HG02642 (cell line): ENCODE measurements at regions not wholly inside any gene's neighbourhood (a gene's known extent, or its start where the extent isn't known, plus 50 kb on each side); places are given as distances from the start of the nearest gene placed in this dataset.

Experiments used
- ATAC-seq: cut with Tn5 transposase; IDR thresholded peaks from one replicate; pipeline ENCODE4 v1.9.1; 2021; ENCODE audit warnings: mild to moderate bottlenecking; ENCODE audit not compliant: unreplicated experiment, poor library complexity

DNA sequence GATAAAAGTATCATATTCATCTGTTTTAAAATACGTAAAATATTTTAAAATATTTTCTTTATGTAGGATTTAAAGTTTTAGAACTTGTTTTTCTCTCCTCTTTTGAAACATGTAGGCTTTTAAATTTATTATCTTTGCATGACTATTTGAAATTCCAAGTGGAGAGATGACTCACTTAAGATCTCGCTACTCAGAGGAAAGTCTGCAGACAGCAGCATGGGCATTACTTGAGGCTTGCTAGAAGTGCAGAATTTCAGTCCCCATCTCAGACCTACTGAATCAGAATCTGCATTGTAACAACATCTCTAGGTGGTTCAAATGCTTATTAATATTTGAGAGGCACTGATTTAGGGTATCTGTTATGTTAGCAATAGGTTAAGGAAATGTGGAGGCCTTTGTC is 225.7 kb upstream of the ARX start:
- no peak for ATAC-seq

DNA sequence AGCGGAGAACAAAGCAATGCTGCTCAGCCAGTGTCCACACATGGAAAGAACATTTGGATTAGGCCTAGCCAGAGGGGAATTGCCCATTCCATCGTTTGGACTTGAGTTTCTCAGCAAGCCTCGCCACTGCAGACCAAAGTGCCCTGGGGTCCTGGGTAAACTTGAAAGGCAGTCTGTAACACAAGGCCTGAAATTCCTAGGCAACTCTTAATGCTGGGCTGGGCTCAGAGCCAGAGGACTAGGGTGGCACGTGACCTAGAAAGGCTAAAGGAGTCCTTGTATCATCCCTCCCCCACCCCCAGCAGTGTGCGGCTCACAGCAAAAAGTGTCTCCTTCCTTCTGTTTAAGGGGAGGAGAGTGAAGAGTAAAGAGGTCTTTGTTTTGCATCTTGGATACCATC is 210.4 kb upstream of the ARX start:
- no peak for ATAC-seq

DNA sequence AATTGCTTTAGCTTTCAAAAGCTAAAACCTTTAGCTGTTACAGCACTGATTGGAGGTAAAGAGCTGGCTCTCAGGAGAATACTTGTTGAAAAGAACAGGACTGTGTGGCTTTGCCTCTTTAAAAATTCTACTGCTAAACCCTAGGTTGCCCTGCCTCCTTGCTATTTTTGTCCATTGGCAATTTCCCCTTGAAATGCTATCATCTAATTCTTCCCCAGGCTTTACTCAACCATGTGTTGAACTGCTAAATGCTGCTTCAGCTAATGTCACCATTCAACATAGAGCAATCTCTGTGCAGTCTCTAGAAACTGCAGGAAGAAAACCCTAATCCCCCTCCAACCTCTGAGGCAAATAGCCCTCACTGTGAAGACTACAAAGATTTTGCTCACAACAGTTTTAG is 203.7 kb upstream of the ARX start:
- no peak for ATAC-seq

DNA sequence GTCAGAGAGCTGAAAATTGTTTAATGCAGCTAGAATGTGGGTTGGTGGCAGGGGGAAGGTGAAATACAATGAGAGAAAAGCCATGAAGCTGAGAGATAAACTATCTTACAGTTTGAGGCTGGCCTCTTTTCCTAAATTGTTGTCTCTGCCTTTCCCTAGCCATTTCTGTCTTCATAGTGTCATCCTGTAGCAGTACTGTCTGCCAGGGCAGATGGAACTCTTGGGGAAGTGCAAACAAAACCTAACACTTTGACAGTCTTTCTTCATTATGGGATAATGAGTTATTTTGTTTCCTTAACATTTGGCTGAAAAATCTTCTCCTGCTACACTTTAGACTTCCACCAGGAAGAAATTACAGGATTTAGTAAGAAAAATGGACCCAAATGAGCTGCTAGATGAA is 197.8 kb upstream of the ARX start:
- ATAC-seq, result no peak

DNA sequence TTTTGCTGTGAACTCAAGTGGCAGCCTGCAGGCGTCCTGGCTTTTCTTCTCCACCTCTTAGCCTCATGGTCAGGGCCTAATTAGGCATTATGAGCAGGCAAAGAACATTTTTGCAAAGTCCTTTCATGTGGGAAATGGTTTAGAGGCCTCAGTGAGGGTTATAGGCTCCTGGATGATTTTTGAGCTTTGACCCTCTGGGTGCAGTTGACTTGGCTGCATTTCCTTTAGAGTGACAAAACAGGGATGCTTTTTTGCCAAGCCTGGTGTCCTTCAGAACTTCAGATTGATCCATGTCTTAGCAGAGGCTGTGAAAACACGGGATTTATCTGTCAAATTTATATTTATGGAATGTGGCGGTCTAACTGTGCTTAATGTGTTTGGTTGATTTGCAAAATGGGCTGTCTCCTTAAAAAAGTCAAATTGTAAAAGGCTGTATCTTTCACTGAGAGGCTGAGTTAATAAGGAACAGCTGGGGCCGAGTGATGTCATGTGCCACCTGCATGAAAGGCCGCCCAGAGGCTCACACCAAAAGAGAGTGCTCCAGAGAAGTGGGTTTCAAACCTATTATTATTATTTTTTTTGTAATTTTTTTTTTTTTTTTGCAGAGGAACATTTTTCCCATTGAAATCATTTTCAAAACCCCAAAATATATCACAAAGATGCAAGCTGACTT is 192.2 kb upstream of the ARX start:
- ATAC-seq, result no peak

DNA sequence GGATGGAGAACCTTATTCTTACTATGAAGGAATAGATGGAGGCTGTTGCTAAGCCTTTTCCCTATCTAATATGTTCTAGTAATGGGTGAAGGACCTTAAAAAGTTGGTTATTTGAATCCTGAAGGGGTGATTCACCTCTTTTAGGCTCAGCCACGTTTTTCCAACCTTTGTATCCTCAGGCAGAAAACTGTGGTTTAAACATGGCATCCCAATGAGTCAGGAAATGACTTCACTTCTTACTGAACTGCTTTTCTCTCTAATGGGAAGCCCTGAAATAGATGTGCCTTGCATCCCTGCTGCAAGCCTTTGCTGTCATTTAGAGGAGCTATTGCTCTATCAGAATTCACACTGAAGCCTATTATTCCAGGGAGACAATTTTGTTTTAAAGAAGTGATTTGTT is 191.0 kb upstream of the ARX start:
- no peak for ATAC-seq

DNA sequence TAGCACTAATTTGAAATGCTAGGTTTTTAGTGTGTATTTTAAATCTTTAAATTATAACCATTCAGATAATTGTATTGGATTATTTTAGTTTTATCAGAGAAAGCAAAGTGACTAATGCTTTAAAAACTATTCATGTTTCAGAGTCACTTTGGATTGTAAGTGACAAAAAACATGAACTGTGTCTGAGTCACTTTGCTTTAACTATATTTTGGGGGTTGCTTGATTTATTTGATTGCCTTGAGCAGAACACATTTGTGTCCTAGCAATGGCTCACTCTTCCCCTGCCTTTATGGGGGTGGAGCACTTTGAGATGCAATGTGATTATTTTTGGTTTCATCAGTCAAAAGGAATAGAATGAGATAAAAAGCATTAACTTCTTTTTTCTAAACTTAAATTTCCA is 188.4 kb upstream of the ARX start:
- ATAC-seq, result no peak

DNA sequence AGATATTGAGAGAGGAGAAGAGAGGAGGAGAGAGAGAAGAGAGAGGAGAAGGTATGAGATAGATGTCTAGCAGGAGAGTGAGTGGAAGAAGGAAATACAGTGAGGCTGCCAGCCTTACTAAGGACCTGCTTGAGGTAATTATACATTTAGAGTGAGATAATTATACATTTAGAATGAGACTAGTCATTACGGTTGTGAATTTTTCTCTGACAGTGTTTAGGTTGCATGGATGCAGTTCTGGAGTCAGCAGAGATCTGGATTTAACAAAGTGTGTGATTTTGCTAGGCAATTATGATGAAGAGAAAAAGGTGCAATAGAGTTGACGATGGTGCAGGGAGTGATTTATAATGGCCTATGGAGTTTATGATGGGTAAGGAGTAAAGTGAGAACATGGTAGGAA is 187.1 kb upstream of the ARX start:
- ATAC-seq, result no peak

DNA sequence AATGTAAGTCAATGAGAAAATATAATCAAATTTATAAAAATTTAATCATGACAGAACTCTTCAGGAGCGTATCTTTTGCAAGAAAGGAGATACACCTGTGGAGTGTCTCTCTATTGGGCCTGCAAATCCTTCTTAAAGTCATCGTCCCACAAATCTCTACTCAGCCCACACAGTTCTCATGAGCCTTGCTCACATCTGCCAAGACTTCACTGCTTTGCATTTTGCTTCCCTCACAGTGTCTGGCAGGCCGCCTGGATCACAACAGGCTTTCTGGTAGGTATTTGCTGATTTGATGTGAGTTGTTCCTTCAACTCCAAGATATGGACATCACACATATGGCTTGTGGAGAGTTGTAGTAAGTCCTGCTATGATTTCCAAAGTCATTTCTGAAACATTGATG is 183.1 kb upstream of the ARX start:
- no peak for ATAC-seq

DNA sequence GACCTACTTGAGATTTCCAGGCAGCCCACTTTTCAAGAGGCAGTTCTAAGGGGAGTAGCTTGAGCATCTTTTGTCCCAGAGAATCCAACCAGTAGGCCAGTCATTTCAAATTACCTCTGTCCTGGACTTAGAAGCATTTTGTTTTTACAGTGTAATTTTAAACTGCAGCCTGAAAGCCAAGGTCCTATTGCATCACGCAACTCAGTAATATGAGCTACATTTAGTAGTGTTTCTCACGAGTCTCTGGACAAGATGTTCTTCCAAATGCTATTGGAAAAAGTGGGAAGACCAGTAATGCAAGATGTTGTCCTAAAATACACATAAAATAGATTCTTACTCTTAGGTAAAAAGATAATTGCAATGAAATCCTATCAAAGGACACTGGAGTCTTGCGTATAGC is 182.5 kb upstream of the ARX start:
- no peak for ATAC-seq

DNA sequence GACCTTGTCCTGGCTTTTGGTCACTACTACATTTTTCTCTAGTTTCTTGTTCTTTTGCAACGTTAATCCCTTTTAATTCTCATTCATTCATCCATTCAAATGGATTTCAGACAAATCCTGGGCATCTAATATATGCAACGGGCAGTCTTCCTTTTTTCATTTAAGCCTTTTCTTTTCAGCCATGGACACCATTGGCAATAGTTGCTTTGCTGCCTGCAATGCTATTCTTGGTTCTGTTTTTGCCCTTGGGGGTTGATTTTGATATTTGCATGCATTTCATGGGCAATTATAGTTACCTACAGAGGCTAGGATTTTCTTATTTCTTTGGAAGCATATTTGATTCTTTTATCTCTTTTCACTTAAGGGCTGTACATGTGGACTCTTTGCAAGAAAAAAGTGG is 180.5 kb upstream of the ARX start:
- no peak for ATAC-seq

DNA sequence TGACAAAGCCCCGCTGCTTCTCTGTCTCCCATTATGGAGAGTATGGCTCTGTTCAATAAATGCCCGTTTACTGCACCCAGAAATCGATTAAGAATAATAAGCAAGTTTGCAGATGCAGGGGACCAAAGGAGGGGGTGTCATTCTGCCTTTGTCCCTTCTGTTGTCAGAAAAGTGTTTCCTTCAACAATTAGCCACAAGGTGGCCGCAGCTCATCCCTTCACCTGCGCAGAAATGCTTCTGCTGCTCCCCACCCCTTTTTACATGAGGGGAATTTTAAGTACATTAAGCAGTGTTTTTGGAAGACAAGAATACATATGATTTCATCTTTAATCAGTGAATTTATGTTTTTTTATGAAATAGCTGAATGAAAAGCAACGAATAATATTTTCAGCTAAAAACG is 175.6 kb upstream of the ARX start:
- ATAC-seq, result no peak

DNA sequence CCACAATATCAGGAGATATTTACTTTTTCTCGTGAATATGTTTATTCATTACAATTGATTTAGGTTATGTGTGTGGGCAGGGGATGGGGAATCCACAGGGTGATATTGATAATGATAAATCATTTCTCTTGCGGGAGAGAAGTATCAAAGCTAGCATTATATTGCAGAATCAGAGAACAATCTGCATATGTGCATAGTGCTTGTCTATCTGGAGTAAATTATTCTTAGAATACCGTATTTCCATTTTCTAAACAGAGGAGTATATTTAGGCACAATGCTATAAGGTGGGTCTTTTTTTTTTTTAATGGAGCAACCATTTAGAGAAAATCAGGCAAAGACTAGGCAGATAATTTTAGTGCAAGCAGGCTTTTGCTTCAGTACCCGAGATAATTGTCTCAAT is 166.0 kb upstream of the ARX start:
- ATAC-seq, result no peak

DNA sequence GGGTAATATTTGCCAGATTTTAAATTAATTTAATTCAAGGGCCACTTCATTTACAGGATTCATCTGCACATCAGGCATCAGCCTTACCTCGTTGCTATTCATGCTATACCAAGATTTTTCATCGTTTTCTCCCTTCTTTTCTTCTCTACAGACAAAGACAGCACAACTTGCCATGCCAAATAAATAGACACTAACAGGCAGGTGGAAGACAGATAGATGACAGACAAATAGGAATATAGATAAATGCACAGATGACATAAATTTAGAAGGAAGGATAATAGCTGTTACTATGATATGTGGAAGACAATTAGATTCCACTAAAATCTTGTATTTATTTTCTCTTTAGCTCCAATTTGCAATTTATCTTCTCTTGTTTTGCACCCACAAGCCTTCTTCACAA is 164.5 kb upstream of the ARX start:
- no peak for ATAC-seq

DNA sequence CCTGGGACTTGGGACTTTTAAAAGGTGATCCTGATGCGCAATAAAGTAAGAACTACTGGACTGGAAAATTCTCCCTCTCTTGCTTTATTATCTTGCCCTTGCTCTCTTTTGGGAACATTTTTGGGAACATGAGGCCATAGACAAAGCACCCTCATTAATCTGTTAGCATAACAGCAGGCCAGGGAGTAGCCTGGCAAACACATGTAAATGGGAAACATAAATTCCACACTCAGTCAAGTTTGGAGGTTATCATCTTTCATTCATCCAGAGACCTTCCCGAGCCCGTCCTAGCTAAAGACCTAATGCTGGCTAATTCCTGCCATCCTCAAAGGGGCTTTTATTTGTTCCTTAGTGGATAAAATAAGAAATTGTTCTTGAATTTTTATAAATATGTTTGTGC is 162.8 kb upstream of the ARX start:
- no peak for ATAC-seq

DNA sequence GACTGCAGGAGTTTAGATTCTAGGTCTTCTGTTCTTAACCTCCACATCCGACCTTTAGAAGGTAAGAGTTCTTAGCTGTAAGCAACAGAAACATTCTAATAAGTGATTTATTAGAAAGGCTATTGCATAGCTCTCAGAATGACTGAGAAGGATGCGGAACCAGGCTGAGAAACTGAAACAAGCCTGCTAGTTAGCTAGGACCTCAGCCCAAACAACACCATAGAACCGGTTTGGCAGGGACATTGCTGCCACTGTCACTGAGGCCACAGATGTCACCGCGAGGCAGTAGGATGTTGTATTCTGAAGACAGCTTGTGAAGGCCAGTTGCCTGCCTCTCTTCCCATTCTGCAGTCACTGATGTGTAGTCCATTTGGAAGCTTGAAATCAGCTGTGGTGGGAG is 160.0 kb upstream of the ARX start:
- ATAC-seq, result peak; percentile 64

DNA sequence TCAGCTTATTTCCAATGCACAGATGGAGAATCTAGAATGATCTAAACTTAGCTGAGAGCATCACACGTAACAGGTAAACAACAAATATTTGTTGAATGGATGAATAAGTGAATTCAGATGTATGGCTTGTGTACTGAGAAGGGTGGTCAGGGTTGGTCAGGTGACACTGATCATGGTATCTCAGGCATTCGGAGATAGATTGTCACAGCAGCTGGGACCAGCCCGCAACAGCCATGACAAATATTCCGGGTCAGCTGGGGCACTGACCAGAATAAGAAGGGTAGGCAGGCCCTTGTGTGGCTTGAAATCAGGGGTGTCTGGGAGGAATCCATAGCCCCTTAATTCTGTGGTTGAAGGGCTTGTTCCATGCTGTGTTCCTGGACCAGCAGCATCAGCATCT is 159.4 kb upstream of the ARX start:
- ATAC-seq, result no peak

DNA sequence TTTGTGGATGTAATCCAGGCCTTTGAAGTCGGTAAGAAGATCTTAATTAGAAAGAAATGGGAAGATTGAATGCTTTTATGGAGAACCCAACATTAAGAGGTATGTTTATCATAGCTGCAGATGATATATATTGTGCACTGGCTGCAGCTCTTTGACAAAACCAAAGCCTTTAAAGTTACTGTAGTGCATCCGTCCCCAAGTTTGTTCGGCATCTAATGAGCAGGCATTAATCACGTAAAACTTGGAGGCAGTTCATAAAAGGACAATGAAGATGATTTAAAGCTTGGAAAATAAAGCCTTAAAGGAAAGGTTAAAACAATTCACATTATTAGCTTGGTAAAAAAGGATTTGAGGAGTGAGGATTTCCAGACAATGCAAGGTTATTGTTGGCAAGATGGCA is 150.8 kb upstream of the ARX start:
- no peak for ATAC-seq

DNA sequence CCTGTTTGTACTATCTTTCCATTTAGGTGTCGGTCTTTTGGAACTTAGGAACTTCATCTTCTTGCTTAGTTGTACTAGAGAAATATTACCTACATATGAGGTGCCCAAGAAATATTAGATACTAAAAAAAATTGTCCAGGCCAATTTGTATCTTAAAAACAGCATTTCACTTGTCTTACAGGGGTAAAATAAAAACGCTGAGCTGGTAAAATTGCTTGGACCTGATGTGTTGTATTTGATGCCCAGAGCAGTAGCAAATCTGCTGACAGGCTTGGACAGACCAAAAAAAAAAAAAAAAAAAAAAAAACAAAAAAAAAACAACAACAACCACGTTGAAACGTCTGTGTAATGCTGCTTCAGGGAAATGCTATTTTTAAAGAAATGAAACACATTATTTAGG is 150.4 kb upstream of the ARX start:
- no peak for ATAC-seq

DNA sequence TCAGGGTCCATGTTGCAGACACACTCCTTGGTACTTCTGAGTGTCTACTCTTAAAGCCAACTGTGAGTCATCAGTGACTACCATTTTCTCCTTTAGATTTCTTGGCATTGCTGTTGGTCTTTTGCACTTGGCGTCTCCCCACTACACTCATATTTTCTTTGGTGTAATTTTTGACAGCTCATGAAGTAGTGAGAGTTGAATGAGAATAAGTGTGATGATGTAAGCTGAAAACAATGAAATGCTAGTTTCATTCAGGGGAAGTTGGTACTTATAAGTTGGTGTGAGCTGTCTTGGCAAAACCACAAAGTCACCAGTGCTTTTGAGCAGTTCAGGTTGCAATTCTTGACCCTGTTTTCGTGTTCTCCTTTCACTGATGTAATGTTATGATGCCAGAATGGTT is 142.9 kb upstream of the ARX start:
- ATAC-seq, result no peak

DNA sequence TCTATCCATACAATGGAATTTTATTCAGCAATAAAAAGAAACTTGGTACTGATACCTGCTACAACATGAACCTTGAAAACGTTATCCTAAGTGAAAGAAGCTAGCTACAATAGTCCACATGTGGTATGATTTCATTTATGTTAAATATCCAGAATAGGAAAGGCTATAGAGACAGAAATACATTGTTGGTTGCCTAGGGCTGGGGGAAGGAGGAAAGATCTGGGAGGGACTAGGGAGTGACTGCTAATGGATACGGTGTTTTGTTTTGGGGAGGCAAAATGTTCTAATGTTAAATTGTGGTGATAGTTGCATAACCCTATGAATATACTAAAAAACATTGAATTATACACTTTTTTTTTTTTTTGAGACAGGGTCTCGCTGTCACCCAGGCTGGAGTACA is 141.1 kb upstream of the ARX start:
- ATAC-seq, result no peak

DNA sequence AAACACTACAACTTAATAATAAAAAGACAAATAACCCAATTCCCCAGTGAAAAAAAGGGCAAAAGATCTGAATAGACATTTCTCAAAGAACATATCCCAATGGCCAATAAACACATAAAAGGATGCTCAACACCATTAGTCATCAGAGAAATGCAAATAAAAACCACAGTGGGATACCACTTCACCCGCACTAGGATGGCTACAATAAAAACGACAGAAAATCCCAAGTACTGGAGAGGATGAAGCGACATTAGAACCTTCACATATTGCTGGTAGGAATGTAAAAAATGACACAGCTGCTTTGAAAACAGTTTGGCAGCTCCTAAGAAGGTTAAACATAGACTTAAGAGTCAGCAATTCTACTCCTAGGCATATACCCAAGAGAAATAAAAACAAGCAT is 140.6 kb upstream of the ARX start:
- no peak for ATAC-seq

DNA sequence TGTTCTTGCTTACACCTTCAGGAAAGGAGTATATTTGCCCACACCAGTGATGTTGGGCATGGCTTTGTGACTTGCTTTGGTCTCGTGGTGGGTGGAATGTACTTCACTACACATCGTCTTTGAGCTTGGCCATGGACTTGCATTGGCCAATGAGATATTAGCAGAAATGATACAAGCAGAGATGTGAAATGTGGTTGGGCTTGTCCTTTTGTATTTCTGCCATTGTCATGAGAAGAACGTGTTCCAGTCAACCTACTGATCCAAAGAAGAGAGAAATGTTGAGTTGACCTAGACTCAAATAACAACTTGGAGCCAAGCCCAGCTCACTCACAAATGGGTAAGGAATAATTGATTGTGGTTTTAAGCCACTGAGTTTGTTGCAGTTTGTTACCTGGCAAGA is 138.4 kb upstream of the ARX start:
- ATAC-seq, result no peak
